HG03460 (cell line): ENCODE measurements at regions not wholly inside any gene's neighbourhood (a gene's known extent, or its start where the extent isn't known, plus 50 kb on each side); places are given as distances from the start of the nearest gene placed in this dataset.
"Not testable (repeated sequence)": the region's sequence is repeated elsewhere in the genome, so short reads cannot be mapped to it uniquely, and the experiment has no call there.

Source experiments
- ATAC-seq: cut with Tn5 transposase; IDR thresholded peaks from one replicate; pipeline ENCODE4 v1.9.1; 2021; ENCODE audit not compliant: unreplicated experiment

DNA sequence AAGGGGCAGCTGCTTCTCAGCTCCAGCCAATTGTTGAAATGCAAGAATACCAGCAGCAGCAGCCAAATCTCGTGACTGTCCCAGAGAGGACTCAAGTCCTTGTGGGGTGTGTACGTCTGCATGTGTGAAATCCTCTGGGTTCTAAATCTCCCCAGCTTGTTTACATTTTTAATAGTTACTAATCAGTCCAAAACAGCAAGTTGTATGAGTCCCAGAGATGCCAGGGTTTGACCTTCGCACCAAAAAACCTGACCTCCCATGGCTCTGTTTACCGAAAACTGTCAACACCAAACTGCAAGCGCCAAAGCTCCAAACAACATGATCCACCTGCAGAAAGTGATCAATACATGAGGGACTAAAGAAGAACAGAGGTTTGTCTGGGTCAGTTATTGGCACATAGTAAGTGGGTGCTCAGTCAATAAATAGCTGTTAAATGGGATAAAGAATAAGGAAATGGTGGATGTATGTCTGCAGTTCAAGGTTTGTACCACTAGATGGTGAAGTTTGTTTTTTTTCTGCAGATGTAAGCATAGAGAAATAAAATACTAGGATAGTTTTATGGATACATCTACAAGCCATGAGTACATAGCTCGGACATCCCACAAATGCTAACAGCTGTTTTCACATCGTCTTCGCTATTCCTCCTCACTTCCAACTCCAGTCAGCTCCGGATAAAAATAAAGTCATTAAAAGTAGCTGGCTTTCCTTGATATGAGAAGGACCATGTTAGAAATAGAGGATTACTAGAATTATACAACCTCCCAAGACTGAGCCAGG, 85.3 kb upstream of the ADRB2 start:
- no peak for ATAC-seq

DNA sequence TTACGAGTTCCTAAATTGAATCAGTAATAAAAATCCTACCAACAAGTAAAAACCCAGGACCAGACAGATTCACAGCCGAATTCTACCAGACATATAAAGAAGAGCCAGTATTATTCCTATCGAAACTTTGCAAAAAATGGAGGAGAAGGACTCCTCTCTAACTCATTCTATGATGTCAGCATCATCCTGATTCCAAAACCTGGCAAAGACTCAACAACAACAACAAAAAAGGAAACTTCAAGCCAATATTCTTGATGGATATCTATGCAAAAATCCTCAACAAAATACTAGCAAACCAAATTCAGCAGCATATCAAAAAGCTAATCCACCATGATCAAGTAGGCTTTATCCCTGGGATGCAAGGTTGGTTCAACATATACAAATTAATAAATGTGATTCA, 84.6 kb upstream of the ADRB2 start:
- ATAC-seq, result not testable (repeated sequence)

GRCh38 chr5:148744380-148744779, 82.0 kb upstream of the ADRB2 start:
- ATAC-seq, result not testable (repeated sequence)

DNA sequence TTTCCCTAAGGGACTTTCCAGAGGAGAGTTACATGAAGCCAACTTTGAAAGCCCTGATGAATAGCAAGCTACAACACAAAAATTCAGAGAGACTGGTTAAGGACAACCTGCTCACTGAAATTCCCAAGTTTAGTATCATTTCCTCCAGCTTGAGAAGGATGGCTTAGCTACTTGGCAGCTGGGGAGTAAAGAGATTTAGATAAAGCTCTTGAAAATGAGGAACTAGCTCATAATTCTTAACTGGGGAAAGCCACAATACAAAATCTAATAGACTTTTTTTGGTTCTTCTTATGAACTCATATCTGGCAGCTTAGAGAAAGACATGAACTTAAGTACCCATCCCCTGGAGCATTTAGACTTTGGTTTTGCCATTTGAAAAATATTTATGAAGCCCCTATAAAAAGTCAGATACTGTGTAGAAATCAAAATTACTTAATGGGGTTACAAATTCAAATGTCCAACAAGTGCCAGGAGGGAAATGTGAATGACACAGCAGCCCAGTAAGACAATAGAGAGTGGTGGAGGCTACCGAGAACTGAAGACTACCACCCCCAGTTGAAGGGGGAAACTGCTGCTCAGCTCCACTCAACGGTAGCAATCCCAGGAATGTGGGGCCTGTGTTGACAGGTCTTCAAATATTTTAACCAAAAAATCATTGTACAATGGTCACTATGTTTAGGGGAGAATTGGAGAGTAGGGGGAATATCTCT, 79.4 kb upstream of the ADRB2 start:
- peak; percentile 95 for ATAC-seq

GRCh38 chr5:148747536-148747906, 78.9 kb upstream of the ADRB2 start:
- ATAC-seq, result no peak

- no peak for ATAC-seq
Observed at GRCh38 chr5:148748702-148749392, 77.6 kb upstream of the ADRB2 start.

DNA sequence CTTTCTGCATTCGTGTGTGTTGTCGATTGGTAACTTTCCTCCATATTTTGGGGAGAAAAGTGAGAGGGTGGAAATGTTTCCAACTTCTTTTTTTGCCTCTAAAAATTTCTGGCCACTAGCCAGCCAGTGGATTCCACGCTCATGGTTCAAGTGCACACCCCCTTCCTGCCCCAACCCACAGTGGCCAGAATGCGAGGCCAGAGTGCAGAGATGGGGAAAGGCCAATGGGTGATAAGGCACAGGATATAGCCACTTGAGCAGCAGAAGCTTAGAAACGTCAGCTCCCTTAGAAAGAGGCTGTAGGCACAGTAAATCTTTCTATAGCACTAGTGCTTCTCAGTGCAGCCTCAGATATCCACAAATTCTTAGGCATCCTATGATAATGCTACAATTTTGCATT, 75.8 kb upstream of the ADRB2 start:
- no peak for ATAC-seq

GRCh38 chr5:148751025-148751424, 75.4 kb upstream of the ADRB2 start:
- no peak for ATAC-seq

GRCh38 chr5:148752375-148752774, 74.0 kb upstream of the ADRB2 start:
- not testable (repeated sequence) for ATAC-seq

GRCh38 chr5:148759101-148759500, 67.3 kb upstream of the ADRB2 start:
- no peak for ATAC-seq

DNA sequence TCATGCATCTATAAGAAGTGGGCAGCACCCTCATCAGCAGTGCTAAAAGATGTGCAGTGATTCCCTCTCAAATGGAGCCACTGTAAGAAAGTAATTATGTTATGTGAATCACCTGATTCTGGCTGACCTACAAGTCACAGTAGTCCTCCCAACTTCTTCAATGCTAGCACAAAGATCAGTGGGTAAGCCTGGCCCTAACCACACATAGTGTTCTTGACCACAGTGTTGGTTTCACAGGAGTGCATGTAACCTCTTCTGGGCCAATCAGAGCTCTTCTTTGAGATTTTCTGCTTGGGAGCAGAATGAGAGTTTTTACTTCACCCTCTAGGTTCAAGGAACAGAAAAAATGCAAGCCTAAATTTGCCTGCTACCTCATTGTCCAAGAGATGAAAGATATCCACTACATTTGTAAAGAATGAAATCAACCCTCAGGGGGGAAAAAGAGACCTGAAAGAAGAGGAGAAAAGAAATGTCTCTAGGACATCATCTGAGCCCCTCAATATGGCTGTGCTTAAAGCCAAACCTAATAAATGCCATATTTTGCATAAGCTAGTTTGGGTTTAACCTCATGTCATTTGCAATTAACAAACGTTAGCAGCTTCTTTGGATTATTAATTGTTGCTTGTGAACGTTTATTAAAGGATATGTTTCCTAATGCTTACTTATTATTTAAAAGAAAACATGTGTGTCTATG, 65.3 kb upstream of the ADRB2 start:
- peak; percentile 100 for ATAC-seq

DNA sequence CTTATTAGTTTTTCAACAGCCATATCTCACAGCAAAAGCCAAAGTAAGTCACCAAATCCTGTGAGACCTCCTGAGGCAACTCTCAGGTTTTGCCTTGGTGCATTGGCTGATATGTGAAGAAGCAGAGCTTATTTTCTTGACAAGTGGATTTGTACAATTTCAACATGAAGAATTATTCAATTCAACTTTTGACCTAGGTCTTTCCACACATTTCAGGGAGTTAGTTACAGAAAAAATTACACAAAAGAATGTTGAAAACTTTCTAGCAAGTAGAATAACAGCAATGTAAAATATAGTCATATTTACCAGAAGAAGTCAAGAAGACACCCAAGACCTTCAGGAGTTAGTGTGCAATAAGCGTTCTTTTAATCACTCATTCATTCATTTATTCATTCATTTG, 62.4 kb upstream of the ADRB2 start:
- no peak for ATAC-seq

DNA sequence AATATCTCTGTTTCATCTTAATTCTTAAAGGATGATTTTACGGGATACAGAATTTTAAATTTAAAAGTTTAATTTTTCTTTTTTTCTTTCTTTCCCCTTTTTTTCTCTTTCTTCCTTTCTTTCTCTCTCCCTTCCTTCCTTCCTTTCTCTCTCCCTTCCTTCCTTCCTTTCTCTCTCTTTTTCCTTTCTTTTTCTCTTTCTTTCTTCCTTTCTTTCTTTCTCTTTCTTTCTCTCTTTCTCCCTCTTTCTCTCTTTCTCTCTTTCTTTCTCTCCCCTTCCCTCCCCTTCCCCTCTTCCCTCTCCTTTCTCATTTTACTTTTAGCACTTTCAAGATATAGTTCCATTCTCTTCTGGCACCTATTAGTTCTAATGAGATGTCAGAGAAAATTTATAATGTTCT, 61.4 kb upstream of the ADRB2 start:
- ATAC-seq, result no peak

DNA sequence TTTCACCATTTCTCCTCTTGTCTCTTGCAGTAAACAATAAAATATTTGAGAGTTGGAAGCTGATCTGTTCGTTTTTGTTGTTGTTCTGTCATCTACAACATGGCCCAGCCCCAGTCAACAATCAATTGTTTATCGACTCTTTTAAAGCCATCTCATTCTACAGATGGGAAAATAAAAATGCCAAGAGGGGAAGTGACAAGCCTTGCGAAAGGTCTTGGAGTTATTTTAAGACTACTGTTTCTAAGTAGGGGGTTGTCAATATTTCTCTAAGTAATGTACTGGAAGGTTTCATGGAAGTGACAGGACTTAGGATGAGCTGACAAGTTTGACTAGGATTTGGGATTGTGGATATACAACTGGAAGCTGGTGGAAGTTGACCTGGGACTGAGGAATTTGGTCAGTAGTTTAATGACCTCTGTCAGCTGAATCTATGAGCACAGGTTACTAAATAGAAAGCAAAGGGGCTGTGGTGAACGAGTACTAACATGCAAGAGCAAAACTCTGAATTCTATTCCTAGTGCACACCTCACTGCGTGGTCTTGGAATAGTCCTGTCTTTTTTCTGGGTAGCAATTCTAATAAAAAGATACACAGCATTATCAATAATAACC, 57.5 kb upstream of the ADRB2 start:
- no peak for ATAC-seq

- no peak for ATAC-seq
Observed at GRCh38 chr5:148769941-148770340, 56.5 kb upstream of the ADRB2 start.

DNA sequence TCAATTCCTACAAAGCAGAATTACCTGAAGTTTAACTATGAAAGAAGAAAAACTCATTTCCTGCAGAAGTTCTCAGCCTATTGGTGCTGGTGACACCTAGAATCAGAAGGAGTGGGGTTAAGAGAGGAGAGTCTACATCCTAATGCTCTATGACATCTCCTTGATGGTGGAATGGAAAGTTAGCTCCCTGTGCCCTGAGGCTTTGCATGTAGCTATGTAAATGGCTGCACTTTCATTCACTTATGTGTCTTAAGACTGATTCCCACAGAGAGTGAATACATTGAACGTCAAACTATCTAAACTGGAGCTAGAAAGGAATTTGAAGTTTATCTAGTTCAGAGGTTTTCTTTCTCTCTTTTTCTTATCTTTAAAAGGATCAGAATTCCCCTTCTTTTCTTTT, 52.1 kb upstream of the ADRB2 start:
- ATAC-seq, result no peak

- ATAC-seq, result no peak
Observed at GRCh38 chr5:148776261-148776660, 50.1 kb upstream of the ADRB2 start.
